ENCODE measurements at regions not wholly inside any gene's neighbourhood (a gene's known extent, or its start where the extent isn't known, plus 50 kb on each side); places are given as distances from the start of the nearest gene placed in this dataset.
"Not testable (repeated sequence)": the region's sequence is repeated elsewhere in the genome, so short reads cannot be mapped to it uniquely, and the experiment has no call there.

- no peak for DNase-seq
Observed at GRCh38 chr9:75463871-75464270, 375.6 kb downstream of the OSTF1 start.

DNA sequence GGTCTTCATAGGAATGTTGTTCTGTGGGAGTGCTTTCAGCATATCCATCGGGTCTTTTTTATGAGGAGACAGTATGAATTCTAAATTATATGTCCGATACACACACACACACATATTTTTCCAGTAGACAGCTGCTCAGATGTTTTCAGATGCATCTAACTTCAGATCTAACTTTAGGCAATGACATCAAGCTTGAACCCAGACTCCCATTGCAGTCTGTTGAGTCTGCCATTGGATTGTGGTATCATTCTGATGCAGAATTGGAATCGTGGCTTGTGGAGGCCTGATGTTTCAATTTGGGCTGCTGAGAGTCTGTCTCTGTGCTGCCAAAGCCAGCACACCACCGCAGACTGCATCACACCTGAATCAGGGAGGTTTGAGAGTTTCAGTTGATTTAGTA, 376.4 kb downstream of the OSTF1 start:
- no peak for DNase-seq

- DNase-seq: no peak
Observed at GRCh38 chr9:75467142-75467541, 378.8 kb downstream of the OSTF1 start.

- DNase-seq: no peak
Observed at GRCh38 chr9:75471549-75472114, 383.3 kb downstream of the OSTF1 start.

- DNase-seq: no peak
Observed at GRCh38 chr9:75482566-75482965, 394.3 kb downstream of the OSTF1 start.

- DNase-seq: no peak
Observed at GRCh38 chr9:75483636-75484035, 395.3 kb downstream of the OSTF1 start.

DNA sequence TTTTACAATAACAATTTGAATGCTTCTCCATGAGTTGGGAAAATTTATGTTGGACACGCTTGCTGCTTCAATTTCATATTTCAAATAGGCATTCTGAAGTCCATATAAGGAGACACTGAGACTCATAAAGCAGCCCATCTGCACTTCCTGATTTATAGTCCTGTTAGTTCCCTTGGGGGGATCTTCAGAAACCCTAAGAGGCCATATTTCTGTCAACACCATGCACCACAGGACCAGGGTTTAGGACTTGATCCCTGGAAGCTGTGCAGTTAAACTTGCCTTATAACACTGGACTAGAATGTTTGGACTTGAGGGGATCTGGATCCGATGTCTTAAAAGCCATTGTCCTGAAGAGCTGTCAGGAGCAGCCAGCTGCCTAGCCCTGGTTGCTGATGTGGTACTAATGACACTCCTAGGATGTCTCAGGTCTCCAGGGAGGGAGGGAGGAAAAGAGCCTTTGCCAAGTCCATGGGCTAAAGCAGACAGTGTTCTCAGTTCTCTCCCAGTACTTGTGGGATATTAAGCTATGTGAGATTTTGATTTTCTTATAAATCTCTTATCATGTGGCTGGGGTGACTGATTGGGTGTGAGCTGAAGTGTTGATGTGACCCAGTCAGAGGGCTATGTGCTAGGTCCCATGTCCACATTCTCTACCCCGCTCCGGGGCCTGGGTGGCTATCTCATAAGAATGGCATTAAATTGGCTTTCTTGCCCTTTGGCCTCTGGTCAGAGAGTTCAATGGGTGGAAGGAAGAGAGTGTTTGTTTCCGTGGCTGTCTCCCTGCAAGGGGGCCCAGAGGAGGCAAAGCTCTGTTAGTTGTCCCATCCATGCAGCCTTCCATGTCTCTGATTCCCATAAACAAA, 399.8 kb downstream of the OSTF1 start:
- no peak for DNase-seq

DNA sequence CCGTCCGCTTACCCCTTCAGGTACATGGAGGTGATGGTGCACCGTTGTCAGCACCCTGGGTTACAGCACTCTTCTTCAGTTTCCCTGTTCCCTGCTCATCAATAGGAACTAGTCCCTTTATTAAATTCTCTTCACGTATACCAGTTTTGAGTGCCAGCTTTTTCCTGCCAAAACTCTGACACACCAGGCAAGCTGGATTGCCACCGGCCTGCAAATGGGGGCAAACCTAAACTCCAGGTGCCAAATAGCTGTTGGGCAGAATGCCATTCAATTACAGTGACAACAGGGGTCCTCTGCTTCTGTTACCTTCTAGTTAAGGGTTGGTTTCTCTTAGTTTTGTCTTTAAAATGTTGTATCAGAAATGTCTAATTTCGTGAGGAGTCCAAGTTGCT, 400.4 kb downstream of the OSTF1 start:
- no peak for DNase-seq

DNA sequence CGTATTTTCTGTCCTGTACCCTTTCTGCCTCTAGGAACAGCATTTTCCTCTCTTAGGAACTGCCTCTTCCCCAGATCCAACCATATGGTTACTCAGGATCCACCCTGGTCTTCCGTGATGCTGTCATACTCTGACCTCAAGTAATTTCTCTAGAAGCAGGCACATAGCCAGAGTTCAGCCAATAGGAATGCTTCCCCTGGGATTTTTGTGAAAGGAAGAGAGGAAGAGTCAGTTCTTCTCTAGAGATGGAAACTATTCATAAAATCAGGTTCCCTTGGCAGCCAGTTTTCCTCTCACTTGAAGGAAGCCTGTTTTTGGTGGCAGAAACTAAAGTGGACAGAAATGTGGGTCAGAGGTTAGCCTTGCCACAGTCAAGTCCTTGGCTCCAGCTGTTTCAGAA, 400.1 kb upstream of the PCSK5 start:
- no peak for DNase-seq

GRCh38 chr9:75491533-75491932, 398.9 kb upstream of the PCSK5 start:
- DNase-seq: no peak

DNA sequence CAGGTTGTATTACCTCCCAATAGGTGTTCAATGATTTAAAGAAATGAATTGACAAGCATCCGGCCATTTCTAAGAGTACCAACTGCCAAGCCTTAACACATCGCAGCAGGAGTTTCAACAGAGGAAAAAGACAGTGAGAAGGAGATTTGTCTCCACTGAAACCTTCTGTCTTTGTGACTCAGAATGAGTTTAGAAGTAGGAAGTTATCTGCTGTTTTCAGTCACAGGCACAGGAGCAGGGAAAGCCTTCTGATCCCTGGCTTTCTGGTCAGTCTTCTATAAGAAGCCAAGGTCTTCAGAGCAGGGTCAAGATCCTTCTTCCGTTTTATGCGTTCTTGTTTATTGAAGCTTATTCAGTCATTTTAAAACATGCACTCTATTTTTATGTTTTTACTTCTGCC, 390.7 kb upstream of the PCSK5 start:
- no peak for DNase-seq

- no peak for DNase-seq
Observed at GRCh38 chr9:75500479-75500878, 390.0 kb upstream of the PCSK5 start.

GRCh38 chr9:75500940-75501339, 389.5 kb upstream of the PCSK5 start:
- not testable (repeated sequence) for DNase-seq

- DNase-seq: no peak
Observed at GRCh38 chr9:75504721-75505120, 385.8 kb upstream of the PCSK5 start.

GRCh38 chr9:75505654-75506053, 384.8 kb upstream of the PCSK5 start:
- DNase-seq: no peak

- no peak for DNase-seq
Observed at GRCh38 chr9:75529463-75529862, 361.0 kb upstream of the PCSK5 start.

DNA sequence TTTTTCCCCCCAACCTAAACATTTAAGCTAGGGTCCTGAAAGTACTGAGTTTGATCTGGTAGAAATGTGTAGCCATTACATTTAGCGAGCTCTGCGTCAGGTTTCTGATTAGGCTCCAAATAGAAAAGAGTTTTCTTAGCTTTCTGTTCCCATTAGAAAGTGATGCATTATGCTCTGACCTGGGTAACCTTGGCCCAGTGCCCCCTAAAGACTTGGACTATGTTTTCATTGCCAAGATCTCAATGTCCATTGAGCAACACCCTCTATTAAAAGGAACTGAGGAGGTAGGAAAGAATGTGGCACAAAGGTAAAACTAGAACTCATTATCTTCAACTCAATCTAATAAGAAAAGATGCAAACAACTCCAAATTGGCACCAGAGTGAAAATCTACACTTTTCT, 358.9 kb upstream of the PCSK5 start:
- DNase-seq: no peak

GRCh38 chr9:75532233-75533050, 358.0 kb upstream of the PCSK5 start:
- DNase-seq: no peak

DNA sequence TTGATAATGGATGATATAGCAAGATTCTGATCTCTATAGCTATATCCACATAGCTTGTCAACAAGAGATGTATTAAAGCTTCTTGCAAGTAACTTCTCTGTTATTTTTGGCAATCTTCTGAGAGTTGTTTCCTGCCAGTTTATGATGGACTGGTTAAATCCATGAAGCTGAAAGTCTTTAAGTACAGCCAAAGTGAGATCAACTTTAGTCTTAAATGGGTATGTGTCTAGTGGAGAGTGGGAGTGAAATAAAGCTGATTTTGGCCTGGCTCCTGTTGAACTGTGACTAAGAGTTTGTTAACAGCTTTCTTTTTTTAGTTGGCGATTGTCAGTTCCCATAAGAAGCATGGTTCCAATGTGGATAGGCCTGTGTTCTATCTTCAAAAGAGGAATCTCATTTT, 350.9 kb upstream of the PCSK5 start:
- DNase-seq: no peak

- no peak for DNase-seq
Observed at GRCh38 chr9:75540185-75540584, 350.3 kb upstream of the PCSK5 start.

DNA sequence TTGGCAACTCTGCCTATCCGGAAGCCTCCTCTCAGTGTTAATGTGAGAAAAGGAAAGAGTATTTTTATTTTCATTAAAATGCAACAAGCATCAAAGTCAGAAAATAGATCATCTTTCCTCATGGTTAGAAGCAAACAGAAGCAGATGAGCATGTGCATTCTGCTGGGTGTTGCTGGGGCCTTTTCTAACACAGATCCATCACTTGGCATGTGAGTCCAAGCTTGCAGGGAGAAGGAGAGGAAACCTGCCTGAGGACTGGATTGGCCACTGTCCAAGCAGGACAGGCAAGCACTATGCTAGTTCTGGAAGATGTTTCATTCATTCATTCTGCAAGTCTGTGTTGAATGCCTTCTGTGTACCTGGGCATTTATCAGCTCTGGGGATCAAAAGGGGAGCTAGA, 348.7 kb upstream of the PCSK5 start:
- DNase-seq: no peak

- DNase-seq: no peak
Observed at GRCh38 chr9:75544815-75545214, 345.7 kb upstream of the PCSK5 start.

- no peak for DNase-seq
Observed at GRCh38 chr9:75545287-75545686, 345.2 kb upstream of the PCSK5 start.

- DNase-seq: no peak
Observed at GRCh38 chr9:75548871-75549270, 341.6 kb upstream of the PCSK5 start.

Measured in right forelimb (tissue), 1 donor.